HepG2 (cell line): ENCODE measurements at regions not wholly inside any gene's neighbourhood (a gene's known extent, or its start where the extent isn't known, plus 50 kb on each side); places are given as distances from the start of the nearest gene placed in this dataset.

Source experiments
- ATAC-seq: fragments of 200-7000 bp; cut with Tn5 transposase; 3 replicates; pipeline ENCODE4 v1.9.1; 2020; ENCODE audit warnings: mild to moderate bottlenecking, moderate library complexity
- BruUV-seq: library from RNA; stranded (reverse); fragments of 400-500 nt; replicated peaks from 2 replicates; lab custom pipeline; 2021; lab: Mats Ljungman, UMichigan
- CTCF ChIA-PET: fragments of 300-600 bp; formaldehyde crosslinking; extraction: SDS; loops from one replicate; lab custom pipeline; 2021; ENCODE audit warnings: low total read pairs, inconsistent platforms, low intra/inter-chr PET ratio; lab: Yijun Ruan, JAX
- POLR2A ChIA-PET: fragments of 350-600 bp; sonication (Branson Sonifier 250); formaldehyde crosslinking; loops from one replicate; lab custom pipeline; 2020; ENCODE audit warnings: antibody characterized with exemption, inconsistent platforms; lab: Yijun Ruan, JAX
- DNase-seq: peaks from one replicate; pipeline ENCODE4 v3.0.0-alpha.2; 2015; ENCODE audit warnings: low spot score
- FAIRE-seq: peaks from 3 replicates; lab custom pipeline; 2011; peaks lifted over from hg19 to GRCh38; lab: Jason Lieb, UNC
- H2AFZ ChIP-seq: one replicate; pipeline ENCODE4 v1.6.1; 2011; ENCODE audit warnings: low read length, inconsistent platforms
- H3K27ac ChIP-seq: fragments of 300-600 bp; 3 replicates; pipeline ENCODE4 v1.8.0; 2011; ENCODE audit warnings: mixed run types, mild to moderate bottlenecking, mixed read lengths, low read length, inconsistent platforms; ENCODE audit not compliant: insufficient read depth; ENCODE audit errors: extremely low read length
- H3K27me3 ChIP-seq, 2 experiments: fragments of 200-600 bp in 1 of 2; 2 replicates in 1 of 2; 3 replicates in 1 of 2; pipeline versions ENCODE4 v1.6.0 to v1.8.0; 2011; ENCODE audit warnings: low read length in 2 of 2, mild to moderate bottlenecking in 2 of 2, moderate library complexity in 2 of 2, inconsistent platforms in 1 of 2; ENCODE audit not compliant: insufficient read depth in 2 of 2, control insufficient read depth in 1 of 2
- H3K36me3 ChIP-seq, 2 experiments: fragments of 200-600 bp in 1 of 2; replicated peaks in 1 of 2; 2 replicates in 1 of 2; 3 replicates in 1 of 2; pipeline versions ENCODE4 v1.5.1 to v1.8.0; 2011; ENCODE audit warnings: low read length in 2 of 2, inconsistent platforms in 1 of 2; ENCODE audit not compliant: insufficient read depth in 2 of 2, control insufficient read depth in 1 of 2
- H3K4me1 ChIP-seq: 2 replicates; pipeline ENCODE4 v1.5.1; 2012; ENCODE audit warnings: low read length, inconsistent platforms; ENCODE audit not compliant: insufficient read depth
- H3K4me2 ChIP-seq: 2 replicates; pipeline ENCODE4 v1.6.0; 2011; ENCODE audit warnings: low read depth, low read length, inconsistent platforms
- H3K4me3 ChIP-seq, 3 experiments: fragments of 200-600 bp in 1 of 3; sonication (generic), shearing (Covaris generic) in 1 of 3; replicated peaks in 1 of 3; 2 replicates each; pipeline ENCODE4 v1.5.1; 2011 to 2016; ENCODE audit warnings: low read length in 3 of 3, inconsistent platforms in 2 of 3, low read depth in 2 of 3, mild to moderate bottlenecking in 2 of 3, control low read depth in 1 of 3, mixed read lengths in 1 of 3; ENCODE audit not compliant: insufficient read depth in 1 of 3
- H3K79me2 ChIP-seq: one replicate; pipeline ENCODE4 v1.6.1; 2011; ENCODE audit warnings: low read length, inconsistent platforms; ENCODE audit not compliant: insufficient read depth
- H3K9ac ChIP-seq: 2 replicates; pipeline ENCODE4 v1.6.0; 2011; ENCODE audit warnings: mild to moderate bottlenecking, low read depth, low read length, inconsistent platforms; ENCODE audit not compliant: insufficient read depth
- H3K9me3 ChIP-seq: 2 replicates; pipeline ENCODE4 v1.5.1; 2012; ENCODE audit warnings: mild to moderate bottlenecking, low read length
- H4K20me1 ChIP-seq: 2 replicates; pipeline ENCODE4 v1.6.0; 2011; ENCODE audit warnings: inconsistent platforms, mild to moderate bottlenecking, low read length, moderate library complexity; ENCODE audit not compliant: insufficient read depth
- BRCA1 ChIP-seq: sonication (generic); formaldehyde crosslinking; IDR thresholded peaks from 2 replicates; pipeline ENCODE4 v1.4.0; 2020; ENCODE audit warnings: missing genetic modification reagents
- KAT2B ChIP-seq: fragments of 150-350 bp; IDR thresholded peaks from 2 replicates; pipeline ENCODE4 v1.6.1; 2014; ENCODE audit warnings: low read depth, low read length, borderline replicate concordance
- NFRKB ChIP-seq: fragments of 450-650 bp; IDR thresholded peaks from 2 replicates; pipeline ENCODE4 v1.6.1; 2017
- SOX5 ChIP-seq: IDR thresholded peaks from 2 replicates; pipeline ENCODE4 v1.6.1; 2016; ENCODE audit warnings: borderline replicate concordance
- SP1 ChIP-seq, 2 experiments: fragments of 450-650 bp in 1 of 2; sonication (generic) in 1 of 2; formaldehyde crosslinking in 1 of 2; IDR thresholded peaks; 2 replicates each; pipeline versions ENCODE4 v1.4.0 to v1.6.1; 2016 to 2020; ENCODE audit warnings: missing genetic modification reagents in 1 of 2
- ZBTB1 ChIP-seq: sonication (generic); formaldehyde crosslinking; IDR thresholded peaks from 2 replicates; pipeline ENCODE4 v1.4.0; 2020; ENCODE audit warnings: missing genetic modification reagents, borderline replicate concordance
- ZBTB38 ChIP-seq: sonication (generic); formaldehyde crosslinking; IDR thresholded peaks from 2 replicates; pipeline ENCODE4 v1.5.1; 2020; ENCODE audit warnings: mild to moderate bottlenecking, missing genetic modification reagents
- ZNF143 ChIP-seq: sonication (generic); formaldehyde crosslinking; IDR thresholded peaks from 2 replicates; pipeline ENCODE4 v1.4.0; 2020; ENCODE audit warnings: missing genetic modification reagents
- ZNF180 ChIP-seq: sonication (generic); formaldehyde crosslinking; IDR thresholded peaks from 2 replicates; pipeline ENCODE4 v1.4.0; 2020; ENCODE audit warnings: low read depth, missing genetic modification reagents, borderline replicate concordance
- ZNF264 ChIP-seq: sonication (generic); formaldehyde crosslinking; IDR thresholded peaks from 2 replicates; pipeline ENCODE4 v1.4.0; 2020; ENCODE audit warnings: missing genetic modification reagents
- ZNF343 ChIP-seq: sonication (generic); formaldehyde crosslinking; IDR thresholded peaks from 2 replicates; pipeline ENCODE4 v1.4.0; 2020; ENCODE audit warnings: mild to moderate bottlenecking, missing genetic modification reagents
- ZNF446 ChIP-seq: sonication (generic); formaldehyde crosslinking; IDR thresholded peaks from 2 replicates; pipeline ENCODE4 v1.5.0; 2020; ENCODE audit warnings: mild to moderate bottlenecking, missing genetic modification reagents
- ZNF547 ChIP-seq: sonication (generic); formaldehyde crosslinking; IDR thresholded peaks from 2 replicates; pipeline ENCODE4 v1.5.1; 2020; ENCODE audit warnings: mild to moderate bottlenecking, missing genetic modification reagents
- ZNF552 ChIP-seq: sonication (generic); formaldehyde crosslinking; IDR thresholded peaks from 2 replicates; pipeline ENCODE4 v1.9.0; 2022; ENCODE audit warnings: missing genetic modification reagents, mild to moderate bottlenecking, borderline replicate concordance
- ZNF782 ChIP-seq: sonication (generic); formaldehyde crosslinking; IDR thresholded peaks from 2 replicates; pipeline ENCODE4 v1.4.0; 2020; ENCODE audit warnings: missing genetic modification reagents, mild to moderate bottlenecking, borderline replicate concordance
- WGBS: methylation state at CpG from one replicate; pipeline ENCODE4 v1.1.6; 2017; ENCODE audit warnings: low lambda C conversion rate; 5-methylcytosine and 5-hydroxymethylcytosine counted together
- in situ Hi-C: cut with HindIII; loops from 2 replicates; pipeline ENCODE4 v1.10.0; 2017; ENCODE audit warnings: low pct_unique_long_range_greater_than_20kb; ENCODE audit not compliant: extremely low pct_ligation_motif_present
- intact Hi-C: fragments of 100-400 bp; cut with micrococcal nuclease; formaldehyde crosslinking; loops from one replicate; pipeline ENCODE4 v1.10.0; 2022; ENCODE audit not compliant: unreplicated experiment
- TF ChIP-seq, protein P1 (sequence below): sonication (generic); formaldehyde crosslinking; IDR thresholded peaks from 2 replicates; pipeline ENCODE4 v1.4.0; 2020; ENCODE audit warnings: missing genetic modification reagents, mild to moderate bottlenecking, borderline replicate concordance
- TF ChIP-seq, protein P2 (sequence below): sonication (generic); formaldehyde crosslinking; IDR thresholded peaks from 2 replicates; pipeline ENCODE4 v1.4.0; 2020; ENCODE audit warnings: missing genetic modification reagents, mild to moderate bottlenecking, borderline replicate concordance

DNA sequence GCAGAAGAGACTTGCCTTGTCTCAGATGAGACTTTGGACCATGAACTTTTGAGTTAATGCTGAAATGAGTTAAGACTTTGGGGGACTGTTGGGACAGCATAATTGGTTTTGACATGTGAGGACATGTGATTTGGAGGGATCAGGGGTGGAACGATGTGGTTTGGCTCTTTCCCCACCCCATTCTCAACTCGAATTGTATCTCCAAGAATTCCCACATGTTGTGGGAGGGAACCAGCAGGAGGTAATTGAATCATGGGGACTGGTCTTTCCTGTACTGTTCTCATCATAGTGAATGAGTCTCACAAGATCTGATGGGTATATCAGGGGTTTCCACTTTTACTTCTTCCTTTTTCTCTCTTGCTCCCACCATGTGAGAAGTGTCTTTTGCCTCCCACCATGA is 229.7 kb upstream of the KCND2 start:
- no peak for FAIRE-seq
- H3K4me2 ChIP-seq, result no peak overlapping the region
- in situ Hi-C loops (no loop called here), intact Hi-C loops (no loop called here)
- no peaks in the 10 kb centered on the region for H3K79me2 ChIP-seq
- CTCF ChIA-PET, result no interaction called here
- no peak overlapping the region for H2AFZ ChIP-seq
- peaks cover 37% of the 10 kb centered on the region for H3K9me3 ChIP-seq
- BruUV-seq, result no TSS peak
- no peaks in the 10 kb centered on the region for H3K27me3 ChIP-seq
- DNase-seq, result no peak
- H4K20me1 ChIP-seq, result no peaks in the 10 kb centered on the region
- ATAC-seq, result no peak
- no peak overlapping the region for H3K4me3 ChIP-seq
- H3K9ac ChIP-seq, result no peak overlapping the region
- WGBS, result 0% methylated on average over 2 of the region's 2 CpGs
- TF ChIP-seq, protein P1, sequence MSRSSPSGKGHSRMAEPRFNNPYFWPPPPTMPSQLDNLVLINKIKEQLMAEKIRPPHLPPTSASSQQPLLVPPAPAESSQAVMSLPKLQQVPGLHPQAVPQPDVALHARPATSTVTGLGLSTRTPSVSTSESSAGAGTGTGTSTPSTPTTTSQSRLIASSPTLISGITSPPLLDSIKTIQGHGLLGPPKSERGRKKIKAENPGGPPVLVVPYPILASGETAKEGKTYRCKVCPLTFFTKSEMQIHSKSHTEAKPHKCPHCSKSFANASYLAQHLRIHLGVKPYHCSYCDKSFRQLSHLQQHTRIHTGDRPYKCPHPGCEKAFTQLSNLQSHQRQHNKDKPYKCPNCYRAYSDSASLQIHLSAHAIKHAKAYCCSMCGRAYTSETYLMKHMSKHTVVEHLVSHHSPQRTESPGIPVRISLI, result no peak
- TF ChIP-seq SP1 (IDR thresholded peaks at IDR 0.05), result no peak
- TF ChIP-seq SP1 (CRISPR knock-in tag; IDR thresholded peaks at IDR 0.05), result no peak
- TF ChIP-seq BRCA1, result no peak
- TF ChIP-seq NFRKB, result no peak
- TF ChIP-seq ZNF143 (CRISPR knock-in tag), result no peak
- TF ChIP-seq ZBTB1 (CRISPR knock-in tag), result no peak
- no peak for TF ChIP-seq ZNF343
- TF ChIP-seq ZNF782 (CRISPR knock-in tag), result no peak
- TF ChIP-seq ZNF547, result no peak
- no peak for TF ChIP-seq ZBTB38 (CRISPR knock-in tag)
- TF ChIP-seq, protein P2, sequence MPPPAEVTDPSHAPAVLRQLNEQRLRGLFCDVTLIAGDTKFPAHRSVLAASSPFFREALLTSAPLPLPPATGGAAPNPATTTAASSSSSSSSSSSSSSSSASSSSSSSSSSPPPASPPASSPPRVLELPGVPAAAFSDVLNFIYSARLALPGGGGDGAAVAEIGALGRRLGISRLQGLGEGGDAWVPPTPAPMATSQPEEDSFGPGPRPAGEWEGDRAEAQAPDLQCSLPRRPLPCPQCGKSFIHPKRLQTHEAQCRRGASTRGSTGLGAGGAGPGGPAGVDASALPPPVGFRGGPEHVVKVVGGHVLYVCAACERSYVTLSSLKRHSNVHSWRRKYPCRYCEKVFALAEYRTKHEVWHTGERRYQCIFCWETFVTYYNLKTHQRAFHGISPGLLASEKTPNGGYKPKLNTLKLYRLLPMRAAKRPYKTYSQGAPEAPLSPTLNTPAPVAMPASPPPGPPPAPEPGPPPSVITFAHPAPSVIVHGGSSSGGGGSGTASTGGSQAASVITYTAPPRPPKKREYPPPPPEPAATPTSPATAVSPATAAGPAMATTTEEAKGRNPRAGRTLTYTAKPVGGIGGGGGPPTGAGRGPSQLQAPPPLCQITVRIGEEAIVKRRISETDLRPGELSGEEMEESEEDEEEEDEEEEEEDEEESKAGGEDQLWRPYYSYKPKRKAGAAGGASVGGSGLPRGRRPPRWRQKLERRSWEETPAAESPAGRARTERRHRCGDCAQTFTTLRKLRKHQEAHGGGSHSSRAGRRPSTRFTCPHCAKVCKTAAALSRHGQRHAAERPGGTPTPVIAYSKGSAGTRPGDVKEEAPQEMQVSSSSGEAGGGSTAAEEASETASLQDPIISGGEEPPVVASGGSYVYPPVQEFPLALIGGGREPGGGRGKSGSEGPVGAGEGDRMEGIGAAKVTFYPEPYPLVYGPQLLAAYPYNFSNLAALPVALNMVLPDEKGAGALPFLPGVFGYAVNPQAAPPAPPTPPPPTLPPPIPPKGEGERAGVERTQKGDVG (CRISPR knock-in tag), result no peak
- no peak for TF ChIP-seq KAT2B
- TF ChIP-seq ZNF264 (CRISPR knock-in tag), result no peak
- TF ChIP-seq ZNF180 (CRISPR knock-in tag), result no peak
- TF ChIP-seq SOX5 (CRISPR knock-in tag), result no peak
- no peak for TF ChIP-seq ZNF552 (CRISPR knock-in tag)
- TF ChIP-seq ZNF446 (CRISPR knock-in tag), result no peak
- H3K4me1 ChIP-seq, result no peaks in the 10 kb centered on the region
- no peaks in the 10 kb centered on the region for H3K36me3 ChIP-seq
- H3K27ac ChIP-seq, result no peak overlapping the region
- POLR2A ChIA-PET, result no interaction called here
